ENCODE measurements at regions not wholly inside any gene's neighbourhood (a gene's known extent, or its start where the extent isn't known, plus 50 kb on each side); places are given as distances from the start of the nearest gene placed in this dataset.

DNA sequence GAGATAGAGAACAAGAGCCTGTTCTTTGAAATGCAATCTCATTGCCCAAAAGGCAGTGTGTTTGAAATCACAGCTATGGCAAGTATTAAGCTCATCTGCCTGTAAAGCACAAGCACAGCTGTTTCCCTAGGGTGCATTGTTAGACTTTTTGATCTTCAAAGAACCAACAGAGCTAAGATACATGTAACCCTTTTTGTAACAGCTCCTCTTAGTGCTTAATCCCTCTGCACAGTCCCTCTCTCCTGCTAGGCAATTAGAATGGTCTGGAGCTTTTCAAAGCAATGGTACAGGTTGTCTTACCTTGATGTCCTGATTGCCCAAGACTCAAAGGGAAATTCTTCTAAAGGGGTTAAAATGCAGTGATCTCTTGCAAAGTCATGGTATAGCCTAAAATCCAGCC lies 249.6 kb upstream of the CHRM2 start:
- TF ChIP-seq, protein P1, sequence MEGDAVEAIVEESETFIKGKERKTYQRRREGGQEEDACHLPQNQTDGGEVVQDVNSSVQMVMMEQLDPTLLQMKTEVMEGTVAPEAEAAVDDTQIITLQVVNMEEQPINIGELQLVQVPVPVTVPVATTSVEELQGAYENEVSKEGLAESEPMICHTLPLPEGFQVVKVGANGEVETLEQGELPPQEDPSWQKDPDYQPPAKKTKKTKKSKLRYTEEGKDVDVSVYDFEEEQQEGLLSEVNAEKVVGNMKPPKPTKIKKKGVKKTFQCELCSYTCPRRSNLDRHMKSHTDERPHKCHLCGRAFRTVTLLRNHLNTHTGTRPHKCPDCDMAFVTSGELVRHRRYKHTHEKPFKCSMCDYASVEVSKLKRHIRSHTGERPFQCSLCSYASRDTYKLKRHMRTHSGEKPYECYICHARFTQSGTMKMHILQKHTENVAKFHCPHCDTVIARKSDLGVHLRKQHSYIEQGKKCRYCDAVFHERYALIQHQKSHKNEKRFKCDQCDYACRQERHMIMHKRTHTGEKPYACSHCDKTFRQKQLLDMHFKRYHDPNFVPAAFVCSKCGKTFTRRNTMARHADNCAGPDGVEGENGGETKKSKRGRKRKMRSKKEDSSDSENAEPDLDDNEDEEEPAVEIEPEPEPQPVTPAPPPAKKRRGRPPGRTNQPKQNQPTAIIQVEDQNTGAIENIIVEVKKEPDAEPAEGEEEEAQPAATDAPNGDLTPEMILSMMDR (IDR thresholded peaks at IDR 0.05) = no peak
- no peak for TF ChIP-seq POLR2A (IDR thresholded peaks at IDR 0.05)
- TF ChIP-seq EP300 (IDR thresholded peaks at IDR 0.05) = no peak

Data from upper lobe of left lung (tissue), 4 donors.